Fibroblast of skin of back (primary cell): ENCODE measurements at regions not wholly inside any gene's neighbourhood (a gene's known extent, or its start where the extent isn't known, plus 50 kb on each side); places are given as distances from the start of the nearest gene placed in this dataset.
"Not testable (repeated sequence)": the region's sequence is repeated elsewhere in the genome, so short reads cannot be mapped to it uniquely, and the experiment has no call there.

Experiments
- DNase-seq: peaks from one replicate; pipeline ENCODE4 v3.0.0-alpha.2; 2013

DNA sequence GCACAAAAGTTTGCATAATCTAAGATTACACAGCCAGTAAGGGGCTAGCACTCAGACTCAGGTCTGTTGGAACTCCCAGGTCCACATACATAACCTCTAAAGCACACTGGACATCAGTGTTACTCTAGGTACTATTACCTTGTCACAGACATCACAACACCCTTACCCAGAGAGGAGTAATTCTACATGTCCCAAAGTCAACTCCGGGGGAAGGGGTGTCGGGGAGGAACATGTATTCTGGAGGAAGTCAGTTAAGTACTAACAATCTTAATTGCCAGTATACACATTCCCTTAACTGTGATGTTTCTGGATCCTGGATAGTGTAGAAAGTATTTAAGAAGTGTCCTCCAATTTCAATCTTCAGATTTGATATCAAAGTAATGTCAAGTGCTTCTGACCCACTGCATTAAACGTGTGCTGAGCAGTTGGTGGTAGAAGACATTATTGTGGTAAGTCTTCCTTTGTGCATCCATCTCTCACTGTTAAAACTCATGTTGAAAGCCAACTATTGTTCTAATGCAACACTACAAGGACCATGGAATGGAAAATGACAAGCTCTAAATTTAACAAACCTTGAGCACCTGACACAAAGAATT is 155.4 kb downstream of the CRPPA start:
- DNase-seq = no peak

DNA sequence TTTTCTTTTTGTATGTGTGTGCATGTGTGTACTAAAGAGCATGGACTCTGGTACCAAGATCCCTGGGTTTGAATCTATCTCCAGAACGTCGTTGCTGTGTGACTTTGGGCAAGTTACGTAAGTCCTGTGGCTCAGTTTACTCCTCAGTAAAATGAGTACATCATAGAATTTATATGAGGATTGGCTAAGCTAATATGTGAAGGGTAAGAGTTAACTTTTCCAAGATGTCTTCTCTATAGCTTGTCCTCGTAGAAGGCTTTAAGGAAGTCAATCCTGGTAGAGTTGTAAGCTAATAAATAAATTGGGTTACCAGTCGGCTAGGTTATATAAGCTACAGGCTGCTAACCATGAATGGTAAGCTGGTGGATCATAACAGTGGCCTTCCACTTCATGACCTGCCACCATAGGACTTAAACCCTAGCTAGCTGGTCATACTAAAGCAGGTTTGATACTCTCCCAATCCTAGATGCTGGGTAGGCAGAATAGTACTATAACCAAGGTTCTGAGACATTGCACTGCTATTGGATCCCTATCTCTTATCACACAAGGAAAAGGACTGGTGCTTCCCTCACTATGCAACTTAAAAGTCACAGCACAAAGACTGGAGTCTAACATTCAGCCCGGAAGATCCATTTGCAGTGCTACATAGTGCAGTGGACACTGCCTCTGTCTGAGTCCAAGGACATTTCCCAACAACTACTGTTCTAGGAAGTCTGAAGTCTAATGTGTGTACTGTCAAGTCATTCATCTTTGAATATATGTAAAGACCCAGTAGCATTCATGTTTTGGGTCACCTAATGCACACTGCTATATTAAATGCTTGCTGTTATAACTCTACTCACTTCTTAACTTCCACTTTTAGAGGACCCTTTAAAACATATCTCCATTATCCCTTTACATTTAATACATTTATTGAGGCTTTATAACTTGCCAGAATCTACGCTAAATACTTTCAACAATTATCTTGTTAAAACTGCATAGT is 156.2 kb downstream of the CRPPA start:
- DNase-seq = no peak

DNA sequence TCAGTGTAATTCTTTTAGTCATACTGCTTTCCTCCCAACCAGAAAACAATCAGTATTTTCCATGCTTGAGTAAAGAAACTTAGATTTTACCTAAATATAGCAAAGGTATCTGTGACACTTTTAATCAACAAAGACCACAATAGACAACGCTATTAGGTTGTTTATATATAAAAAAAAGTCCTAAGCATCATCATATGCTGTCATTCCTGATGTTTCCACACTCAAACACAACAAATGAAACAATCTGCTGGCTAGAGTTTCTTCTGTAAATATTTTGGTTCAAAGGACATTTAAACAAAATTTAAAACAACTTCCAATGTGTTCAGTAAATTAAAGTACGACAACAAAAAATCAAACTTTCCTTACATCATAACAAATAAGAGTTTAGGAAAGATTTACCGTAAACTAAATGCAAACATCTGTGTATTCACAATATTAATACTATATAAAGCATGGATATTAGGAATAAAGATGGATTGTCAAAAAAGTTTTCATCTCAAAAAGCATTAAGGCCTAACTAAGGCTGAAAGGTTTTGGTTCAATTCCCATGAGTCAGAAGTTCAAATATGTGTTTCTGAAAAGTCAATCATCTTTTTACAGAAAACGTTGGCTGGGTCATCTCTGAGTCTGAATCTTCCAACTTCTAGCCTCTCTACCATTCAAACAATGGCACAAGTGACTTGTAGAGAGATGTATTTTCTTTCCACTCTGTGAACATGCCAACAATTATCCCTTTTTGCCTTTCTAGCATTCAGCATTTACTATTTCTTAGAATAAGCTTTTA is 157.1 kb downstream of the CRPPA start:
- no peak for DNase-seq

DNA sequence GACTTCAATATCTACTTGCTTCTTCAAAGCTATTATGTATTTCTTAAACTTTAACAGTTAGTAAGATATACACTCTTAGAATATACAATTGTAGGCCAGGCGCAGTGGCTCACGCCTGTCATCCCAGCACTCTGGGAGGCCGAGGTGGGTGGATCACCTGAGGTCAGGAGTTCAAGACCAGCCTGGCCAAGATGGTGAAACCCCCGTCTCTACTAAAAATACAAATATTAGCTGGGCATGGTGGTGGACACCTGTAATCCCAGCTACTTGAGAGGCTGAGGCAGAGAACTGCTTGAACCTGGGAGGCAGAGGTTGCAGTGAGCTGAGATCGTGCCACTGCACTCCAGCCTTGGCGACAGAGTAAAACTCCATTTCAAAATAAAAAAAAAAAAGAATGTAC is 158.0 kb downstream of the CRPPA start:
- not testable (repeated sequence) for DNase-seq

DNA sequence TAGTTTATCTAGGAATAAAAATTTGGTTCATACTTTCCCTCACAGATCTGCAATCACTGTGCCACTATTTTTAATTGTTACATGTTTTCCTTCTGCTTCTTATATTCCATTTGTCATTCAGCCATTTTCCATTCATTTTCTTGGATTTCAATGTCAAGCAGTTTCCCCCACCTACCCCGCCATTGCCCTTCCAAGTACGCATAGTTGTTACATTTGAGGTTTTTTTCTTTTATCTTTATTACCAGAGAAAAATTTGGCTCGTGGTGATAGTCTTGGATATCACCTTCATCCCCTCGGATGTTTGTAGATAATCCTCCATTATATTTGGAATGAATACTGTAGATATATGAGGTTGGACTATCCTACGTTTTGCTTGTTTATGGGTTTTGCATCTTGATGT is 159.7 kb downstream of the CRPPA start:
- DNase-seq = no peak

DNA sequence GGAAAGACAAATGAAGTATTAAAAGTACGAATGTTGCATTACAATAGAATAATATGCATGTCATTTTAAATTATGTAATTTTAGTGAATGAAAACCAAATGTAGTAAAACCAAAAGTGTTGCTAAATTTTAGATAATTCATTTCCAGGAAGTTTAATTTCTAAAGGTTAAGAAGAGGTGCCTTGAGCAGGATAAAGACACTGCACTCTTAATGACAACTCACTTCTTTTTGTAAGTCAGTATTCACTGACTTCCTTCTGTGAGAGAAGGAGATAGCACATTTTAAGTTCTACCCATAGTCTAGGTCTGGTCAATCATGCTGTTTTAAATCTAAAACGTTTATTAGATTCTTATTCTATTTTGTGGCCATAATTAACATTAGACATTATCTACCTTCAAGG is 160.2 kb downstream of the CRPPA start:
- DNase-seq = no peak

DNA sequence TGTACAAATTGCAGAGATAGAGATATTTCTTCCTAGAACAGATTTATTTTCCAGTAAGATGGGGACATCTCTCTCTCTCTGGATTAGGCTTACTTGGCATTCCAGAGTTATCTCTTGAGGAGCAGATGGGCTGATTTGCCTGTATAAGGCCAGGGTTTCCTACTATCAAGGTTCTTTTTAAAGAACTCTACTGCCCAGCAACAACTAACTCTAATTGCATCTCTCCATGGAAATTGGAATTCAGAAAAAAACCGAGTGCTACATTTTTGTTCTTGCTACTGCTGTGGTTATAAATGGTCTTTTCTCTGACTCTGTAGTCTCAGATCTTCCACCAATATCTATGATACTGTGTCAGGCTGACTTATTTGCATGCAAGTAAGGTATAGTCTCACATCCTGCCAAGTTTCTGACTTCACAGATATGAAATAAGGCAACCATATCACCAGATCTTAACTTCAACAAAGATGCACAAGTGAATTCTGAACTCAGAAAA is 161.1 kb downstream of the CRPPA start:
- no peak for DNase-seq

DNA sequence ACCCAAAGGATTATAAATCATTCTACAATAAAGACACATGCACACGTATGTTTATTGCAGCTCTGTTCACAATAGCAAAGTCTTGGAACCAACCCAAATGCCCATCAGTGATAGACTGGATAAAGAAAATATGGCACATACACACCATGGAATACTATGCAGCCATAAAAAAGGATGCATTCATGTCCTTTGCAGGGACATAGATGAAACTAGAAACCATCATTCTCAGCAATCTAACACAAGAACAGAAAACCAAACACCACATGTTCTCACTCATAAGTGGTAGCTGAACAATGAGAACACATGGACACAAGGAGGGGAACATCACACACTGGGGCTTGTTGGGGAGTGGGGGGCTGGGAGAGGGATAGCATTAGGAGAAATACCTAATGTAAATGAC is 164.9 kb downstream of the CRPPA start:
- not testable (repeated sequence) for DNase-seq

DNA sequence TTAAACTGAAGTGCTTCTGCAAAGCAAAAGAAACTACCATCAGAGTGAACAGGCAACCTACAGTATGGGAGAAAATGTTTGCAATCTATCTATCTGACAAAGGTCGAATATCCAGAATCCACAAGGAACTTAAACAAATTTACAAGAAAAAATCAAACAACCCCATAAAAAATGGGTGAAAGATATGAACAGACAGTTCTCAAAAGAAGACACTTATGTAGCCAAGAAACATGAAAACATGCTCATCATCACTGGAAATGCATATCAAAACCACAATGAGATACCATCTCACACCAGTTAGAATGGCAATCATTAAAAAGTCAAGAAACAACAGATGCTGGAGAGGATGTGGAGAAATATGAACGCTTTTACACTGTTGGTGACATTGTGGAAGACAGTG is 165.4 kb downstream of the CRPPA start:
- not testable (repeated sequence) for DNase-seq

DNA sequence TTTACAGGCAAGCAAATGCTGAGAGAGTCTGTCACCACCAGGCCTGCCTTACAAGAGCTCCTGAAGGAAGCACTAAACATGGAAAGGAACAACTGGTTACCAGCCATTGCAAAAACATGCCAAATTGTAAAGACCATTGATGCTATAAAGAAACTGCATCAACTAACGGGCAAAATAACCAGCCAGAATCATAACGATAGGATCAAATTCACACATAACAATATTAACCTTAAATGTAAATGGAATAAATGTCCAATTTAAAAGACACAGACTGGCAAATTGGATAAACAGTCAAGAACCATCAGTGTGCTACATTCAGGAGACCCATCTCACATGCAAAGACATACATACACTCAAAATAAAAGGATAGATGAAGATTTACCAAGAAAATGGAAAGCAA is 170.7 kb downstream of the CRPPA start:
- not testable (repeated sequence) for DNase-seq

DNA sequence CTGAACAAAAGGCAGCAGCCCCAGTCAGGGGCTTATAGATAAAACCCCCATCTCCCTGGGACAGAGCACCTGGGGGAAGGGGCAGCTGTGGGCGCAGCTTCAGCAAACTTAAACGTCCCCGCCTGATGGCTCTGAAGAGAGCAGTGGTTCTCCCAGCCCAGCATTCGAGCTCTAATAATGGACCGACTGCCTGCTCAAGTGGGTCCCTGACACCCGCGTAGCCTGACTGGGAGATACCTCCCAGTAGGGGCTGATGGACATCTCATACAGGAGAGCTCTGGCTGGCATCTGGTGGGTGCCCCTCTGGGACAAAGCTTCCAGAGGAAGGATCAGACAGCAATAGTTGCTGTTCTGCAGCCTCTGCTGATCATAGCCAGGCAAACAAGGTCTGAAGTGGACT is 172.1 kb downstream of the CRPPA start:
- not testable (repeated sequence) for DNase-seq

DNA sequence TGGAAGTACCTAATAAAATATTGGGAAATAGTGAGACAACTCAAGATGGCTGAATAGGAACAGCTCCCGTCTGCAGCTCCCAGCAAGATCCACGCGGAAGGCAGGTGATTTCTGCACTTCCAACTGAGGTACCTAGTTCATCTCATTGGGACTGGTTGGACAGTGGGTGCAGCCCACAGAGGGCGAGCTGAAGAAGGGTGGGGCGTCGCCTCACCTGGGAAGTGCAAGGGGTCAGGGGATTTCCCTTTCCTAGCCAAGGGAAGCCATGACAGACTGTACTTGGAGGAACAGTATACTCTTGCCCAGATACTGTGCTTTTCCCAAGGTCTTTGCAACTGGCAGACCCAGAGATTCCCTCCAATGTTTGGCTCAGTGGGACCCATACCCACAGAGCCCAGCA is 172.8 kb downstream of the CRPPA start:
- DNase-seq = not testable (repeated sequence)

DNA sequence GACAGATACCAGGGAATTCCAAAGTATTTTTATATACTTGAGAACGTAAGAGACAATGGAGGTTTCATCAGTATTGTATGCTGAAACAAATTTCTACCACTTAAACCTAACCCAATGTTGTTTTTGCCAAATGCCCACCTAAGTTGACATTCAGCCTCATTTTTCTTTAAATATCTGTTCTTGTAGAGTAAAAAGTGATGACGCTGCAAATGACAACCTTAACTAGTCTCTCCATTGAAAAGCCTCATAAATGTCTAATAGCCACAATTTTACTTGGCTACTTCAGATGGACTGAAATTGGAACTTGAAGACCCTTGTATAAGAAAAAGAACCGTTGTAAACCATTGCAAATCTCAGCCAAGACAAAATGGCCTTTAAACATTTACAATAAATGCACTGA is 176.9 kb downstream of the CRPPA start:
- no peak for DNase-seq

DNA sequence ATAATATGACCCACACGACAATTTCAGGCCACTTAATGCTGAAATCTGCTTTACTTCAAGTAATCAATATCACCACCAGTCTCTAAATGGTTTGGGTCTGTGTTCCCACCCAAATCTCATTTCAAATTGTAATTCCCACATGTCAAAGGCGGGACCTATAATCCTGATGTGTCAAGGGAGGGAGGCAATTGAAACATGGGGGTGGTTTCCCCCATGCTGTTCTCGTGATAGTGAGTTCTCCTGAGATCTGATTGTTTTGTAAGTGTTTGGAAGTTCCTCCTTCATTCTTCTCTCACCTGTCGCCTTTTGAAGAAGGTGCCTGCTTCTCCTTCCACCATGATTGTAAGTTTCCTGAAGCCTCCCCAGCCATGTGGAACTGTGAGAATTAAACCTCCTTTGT is 178.4 kb downstream of the CRPPA start:
- no peak for DNase-seq

DNA sequence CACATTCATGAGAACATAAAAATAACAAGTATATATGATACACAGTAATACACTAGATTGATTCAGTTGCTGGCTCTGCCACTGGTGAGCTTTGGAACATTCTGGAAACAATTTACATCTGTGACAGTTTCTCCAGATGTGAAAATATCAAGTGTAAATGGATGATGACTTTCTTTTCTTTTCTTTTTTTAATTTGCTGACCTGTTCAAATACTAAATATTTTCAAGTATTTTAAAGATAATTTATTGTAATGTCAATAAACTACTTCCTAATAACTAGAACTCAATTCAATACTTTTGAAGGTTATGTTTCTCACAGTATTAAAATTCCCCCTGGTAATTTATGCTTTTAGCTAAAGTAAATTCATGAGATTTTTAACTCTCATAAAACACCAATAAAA is 180.3 kb downstream of the CRPPA start:
- no peak for DNase-seq

DNA sequence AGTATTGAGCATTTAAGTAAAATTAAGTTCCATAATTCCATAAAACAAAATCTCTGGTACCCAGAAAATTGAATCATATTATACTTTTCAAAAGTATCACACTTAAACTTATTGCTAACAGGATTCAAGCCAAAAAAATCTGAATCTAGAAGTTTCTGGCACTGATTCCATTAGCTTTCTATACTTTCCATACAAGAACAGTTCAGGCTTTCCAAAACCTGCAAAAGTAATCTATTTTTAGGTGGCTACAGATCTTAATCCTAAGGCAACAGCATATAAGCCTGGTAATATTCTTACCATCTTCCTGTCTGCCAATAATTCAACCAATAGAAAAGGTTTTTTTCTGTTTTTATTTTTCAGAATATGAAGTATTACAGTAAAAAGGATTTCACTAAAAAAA is 185.0 kb downstream of the CRPPA start:
- no peak for DNase-seq

DNA sequence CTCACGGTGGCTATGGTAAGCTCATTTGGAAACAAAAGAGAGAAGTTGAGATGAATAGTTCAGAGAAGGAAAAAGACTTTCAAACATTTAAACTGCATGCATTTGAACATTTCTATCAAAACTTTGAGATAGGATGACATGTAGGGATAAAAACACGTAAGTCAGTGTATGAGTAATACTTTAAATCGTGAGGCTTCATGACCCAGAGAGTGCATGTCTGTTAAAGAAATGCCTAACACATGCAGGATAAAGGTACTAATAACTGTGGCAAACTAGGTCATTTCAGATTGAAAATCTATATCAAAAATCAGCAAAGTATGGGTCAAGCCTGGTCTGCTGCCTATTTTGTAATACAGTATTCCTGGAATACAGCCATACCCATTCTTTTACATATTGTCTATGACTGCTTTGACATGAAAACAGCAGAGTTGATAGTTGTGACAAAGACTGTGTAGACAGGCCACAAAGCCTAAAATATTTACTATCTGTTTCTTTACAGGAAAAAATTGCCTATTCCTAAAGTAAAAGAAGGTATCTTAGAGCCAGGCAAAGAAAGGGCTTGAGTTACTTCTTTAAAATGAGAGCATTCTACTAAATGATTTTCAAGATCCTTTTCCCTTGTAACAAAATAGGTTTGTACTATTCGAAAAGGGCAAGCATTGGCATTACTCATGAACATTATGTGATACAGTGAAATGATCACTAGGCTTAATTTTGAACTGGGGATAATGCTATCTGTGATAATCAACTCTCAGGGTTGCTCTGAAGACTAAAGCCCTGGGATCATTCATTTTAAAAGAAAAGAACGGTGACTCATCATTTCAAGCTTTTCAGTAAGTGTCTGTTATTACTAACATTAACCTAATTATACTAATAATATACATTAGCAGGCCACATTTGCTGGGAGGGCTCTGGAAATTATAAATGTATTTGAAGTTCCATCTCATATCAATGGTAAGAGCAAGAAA is 185.9 kb downstream of the CRPPA start:
- DNase-seq = no peak

DNA sequence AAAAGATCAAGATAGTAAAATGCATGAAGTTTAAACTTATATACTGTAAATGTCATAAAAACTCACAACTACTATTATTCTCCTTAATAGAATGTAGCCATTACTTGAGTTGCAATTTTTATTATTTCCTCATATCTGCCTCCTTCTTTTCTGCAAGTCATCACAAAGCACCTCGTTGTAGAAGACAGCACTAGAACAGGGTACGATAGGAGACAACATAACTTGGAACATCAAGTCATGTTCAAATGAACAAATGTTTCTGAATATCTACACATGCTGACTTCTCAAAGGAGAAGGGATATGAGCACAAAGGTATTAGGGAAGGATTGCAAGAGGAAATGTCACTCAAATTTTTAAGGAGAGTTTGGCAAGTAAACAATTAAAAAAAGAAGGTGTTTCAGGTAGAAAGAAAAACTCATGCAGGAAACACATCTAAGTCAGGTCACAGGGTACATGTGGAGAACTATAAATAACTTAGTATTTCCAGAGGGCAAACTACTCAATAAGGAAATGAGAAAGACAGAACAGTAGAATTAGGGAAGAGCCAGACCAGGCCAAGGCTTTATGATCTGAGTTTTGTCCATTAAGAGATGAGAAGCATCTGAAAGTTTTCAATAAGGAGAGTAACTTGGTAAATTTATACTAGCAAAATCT is 186.7 kb downstream of the CRPPA start:
- DNase-seq = no peak

DNA sequence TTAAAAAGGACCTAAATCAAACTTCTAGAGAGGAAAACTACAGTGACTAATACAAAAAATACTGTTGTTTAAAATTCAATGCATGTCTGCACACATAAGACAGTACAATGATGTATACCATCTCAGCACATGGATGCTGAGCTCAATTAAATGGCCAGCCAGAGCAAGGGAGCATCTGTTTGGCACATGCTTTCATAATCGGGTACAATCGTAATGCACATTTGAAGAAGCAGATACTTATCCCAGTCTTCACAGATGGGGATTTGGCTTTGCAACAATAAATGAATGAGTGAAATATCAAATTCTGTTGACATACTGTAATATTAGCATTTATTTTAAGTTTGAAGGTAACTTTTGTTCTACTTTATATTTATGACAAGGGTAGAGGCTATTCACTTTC is 187.8 kb downstream of the CRPPA start:
- DNase-seq = no peak

DNA sequence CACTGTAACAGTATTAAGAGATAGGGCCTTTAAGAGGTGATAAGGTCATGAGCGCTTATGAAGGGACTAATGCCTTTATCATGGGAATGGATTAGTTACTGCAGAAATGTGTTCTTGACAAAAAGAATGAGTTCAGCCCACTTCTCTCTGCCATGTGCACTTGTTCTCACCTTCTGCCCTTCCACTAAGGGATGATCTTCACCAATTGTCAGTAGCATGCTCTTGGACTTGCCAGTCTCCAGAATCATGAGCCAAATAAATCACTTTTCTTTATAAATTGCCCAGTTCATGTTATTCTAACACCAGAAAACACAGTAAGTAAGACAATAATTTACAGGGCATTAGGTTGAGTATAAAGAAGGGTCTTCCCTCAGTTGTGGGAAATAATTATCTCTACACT is 189.1 kb downstream of the CRPPA start:
- no peak for DNase-seq

DNA sequence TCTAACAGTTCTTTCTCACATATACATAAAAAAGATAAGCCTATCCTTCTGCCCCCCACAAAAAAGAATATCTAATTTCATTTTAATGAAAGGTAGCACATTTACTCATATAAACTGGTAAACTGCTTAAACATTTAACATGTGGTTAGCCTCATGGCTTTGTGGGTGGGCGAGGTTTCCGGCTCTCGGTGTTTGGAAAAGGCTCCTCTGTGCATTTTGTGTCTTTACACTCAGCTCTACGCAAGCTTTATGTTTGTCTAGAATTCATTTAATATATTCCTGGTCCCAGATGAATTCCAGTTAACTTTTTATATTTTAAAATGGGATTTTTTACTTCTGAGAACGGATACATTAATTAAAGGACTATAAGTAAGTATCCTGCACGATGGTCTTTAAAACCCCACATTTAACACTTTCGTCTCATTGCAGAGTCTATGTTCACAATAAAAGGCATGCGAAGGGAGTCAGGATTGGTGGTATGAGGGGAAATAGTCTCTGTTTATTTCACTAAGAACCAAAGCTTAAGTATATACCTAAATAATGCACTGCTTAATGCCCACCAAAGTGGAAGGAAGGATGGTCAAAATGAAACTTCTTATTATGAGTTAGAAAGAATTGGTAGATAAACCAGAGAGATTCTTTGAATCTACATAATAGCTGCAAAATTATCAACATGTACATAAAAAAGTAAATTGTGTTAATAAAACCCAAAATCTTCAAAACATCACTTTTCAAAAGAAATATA is 197.2 kb downstream of the CRPPA start:
- peak; percentile 6 for DNase-seq
